ENCODE measurements at regions not wholly inside any gene's neighbourhood (a gene's known extent, or its start where the extent isn't known, plus 50 kb on each side); places are given as distances from the start of the nearest gene placed in this dataset.

DNA sequence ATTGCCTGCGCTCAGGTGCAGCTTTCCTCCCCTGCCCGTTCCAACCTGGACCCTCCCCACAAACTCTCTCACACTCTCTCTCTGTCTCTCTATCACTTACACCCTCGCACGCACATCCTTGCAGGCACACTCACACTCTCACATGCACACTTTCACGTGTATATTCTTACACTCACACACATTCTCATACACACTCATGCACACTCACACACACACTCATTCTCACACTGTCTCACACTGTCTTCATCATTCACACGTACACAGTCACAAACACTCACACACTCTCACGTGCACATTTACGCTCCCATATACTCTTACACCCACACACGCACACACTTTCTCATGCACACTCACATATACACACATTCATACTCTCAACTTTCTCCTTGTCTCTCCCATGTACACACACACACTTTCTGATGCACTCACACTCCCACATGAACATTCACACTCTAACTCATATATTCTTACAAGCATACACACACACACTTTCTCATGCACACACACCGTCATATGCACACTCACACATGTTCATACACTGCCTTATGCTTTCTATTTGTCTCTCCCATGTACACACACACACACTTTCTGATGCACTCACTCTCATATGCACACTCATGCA, 229.3 kb downstream of the SNX18 start:
- no peak for TF ChIP-seq CTCF (IDR thresholded peaks at IDR 0.05)
- 98% methylated on average over 10 of the region's 10 CpGs for WGBS (ENCODE audit: insufficient coverage)
- H3K4me1 Mint-ChIP-seq: peaks cover 19 to 38% of the 10 kb centered on the region in 2 donors
- H3K9me3 Mint-ChIP-seq: no peaks in the 10 kb centered on the region
- H3K9me3 ChIP-seq (ENCODE audit: control insufficient read depth, insufficient read depth, low read length): peaks cover 4% of the 10 kb centered on the region
- H3K4me3 Mint-ChIP-seq: no peak overlapping the region
- peaks cover 25% of the 10 kb centered on the region for H3K4me1 ChIP-seq (ENCODE audit: control insufficient read depth, insufficient read depth, low read length)
- H3K27me3 ChIP-seq (ENCODE audit: control insufficient read depth, insufficient read depth, low read length): no peaks in the 10 kb centered on the region
- H3K27me3 Mint-ChIP-seq (ENCODE audit: low read depth in 2 of 2): no peaks in the 10 kb centered on the region
- no peak overlapping the region for H3K27ac ChIP-seq (ENCODE audit: low read length)
- H3K36me3 ChIP-seq (ENCODE audit: control insufficient read depth, insufficient read depth, low read length): no peaks in the 10 kb centered on the region
- H3K36me3 Mint-ChIP-seq: no peaks in the 10 kb centered on the region
- no peak overlapping the region for H3K4me3 ChIP-seq (ENCODE audit: low read length)
- no peak overlapping the region for H3K27ac Mint-ChIP-seq
- DNase-seq (no peak), ATAC-seq (no peak)
- intact Hi-C loops (cut with micrococcal nuclease): no loop called here

DNA sequence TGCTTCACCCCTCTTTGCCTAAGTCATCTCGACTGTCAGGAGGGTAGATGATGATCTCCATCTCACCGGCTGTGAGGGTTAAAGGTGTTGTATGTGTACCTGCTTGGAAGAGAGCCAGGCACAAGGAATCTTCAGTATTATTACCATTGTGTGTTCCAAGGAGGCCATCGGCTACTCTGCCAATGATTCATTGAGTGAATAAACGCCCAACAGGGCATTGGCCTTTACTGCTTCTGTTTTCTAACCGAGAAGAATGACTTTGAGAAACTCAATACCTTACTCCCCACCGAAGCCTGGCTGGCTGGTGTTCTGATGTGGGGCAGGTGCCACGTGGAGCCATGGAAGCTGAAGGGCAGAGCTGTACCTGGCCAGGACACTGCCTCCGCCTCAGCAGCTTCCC, 228.8 kb downstream of the SNX18 start:
- peaks cover 19 to 36% of the 10 kb centered on the region in 2 donors for H3K4me1 Mint-ChIP-seq
- H3K27me3 Mint-ChIP-seq (ENCODE audit: low read depth in 2 of 2): no peaks in the 10 kb centered on the region
- Histone ChIP-seq H3K9me3 (ENCODE audit: control insufficient read depth, insufficient read depth, low read length) (peaks cover 2% of the 10 kb centered on the region), H3K27me3 (ENCODE audit: control insufficient read depth, insufficient read depth, low read length) (no peaks in the 10 kb centered on the region), H3K4me3 (ENCODE audit: low read length) (no peak overlapping the region), H3K27ac (ENCODE audit: low read length) (no peak overlapping the region), H3K4me1 (ENCODE audit: control insufficient read depth, insufficient read depth, low read length) (peaks cover 25% of the 10 kb centered on the region), H3K36me3 (ENCODE audit: control insufficient read depth, insufficient read depth, low read length) (no peaks in the 10 kb centered on the region)
- no peaks in the 10 kb centered on the region for H3K9me3 Mint-ChIP-seq
- WGBS (ENCODE audit: insufficient coverage): 94% methylated on average over 8 of the region's 8 CpGs
- ATAC-seq: no peak
- intact Hi-C loops (cut with micrococcal nuclease): no loop called here
- no peak overlapping the region for H3K4me3 Mint-ChIP-seq
- no peak overlapping the region for H3K27ac Mint-ChIP-seq
- no peak for DNase-seq
- H3K36me3 Mint-ChIP-seq: no peaks in the 10 kb centered on the region
- TF ChIP-seq CTCF (IDR thresholded peaks at IDR 0.05): no peak

GRCh38 chr5:54745599-54745998, 228.0 kb downstream of the SNX18 start:
- Histone ChIP-seq H3K27ac (ENCODE audit: low read length) (no peak overlapping the region), H3K4me1 (ENCODE audit: control insufficient read depth, insufficient read depth, low read length) (peaks cover 25% of the 10 kb centered on the region), H3K36me3 (ENCODE audit: control insufficient read depth, insufficient read depth, low read length) (no peaks in the 10 kb centered on the region), H3K4me3 (ENCODE audit: low read length) (no peak overlapping the region), H3K27me3 (ENCODE audit: control insufficient read depth, insufficient read depth, low read length) (no peaks in the 10 kb centered on the region), H3K9me3 (ENCODE audit: control insufficient read depth, insufficient read depth, low read length) (no peaks in the 10 kb centered on the region)
- intact Hi-C loops (cut with micrococcal nuclease): loop anchor here (2.0 kb wide), 1 partner anchor 227 kb away; no protein-coding TSS in a partner anchor
- Mint-ChIP-seq H3K36me3 (no peaks in the 10 kb centered on the region), H3K27me3 (ENCODE audit: low read depth in 2 of 2) (no peaks in the 10 kb centered on the region), H3K27ac (peak overlapping the region in 1 of 2 donors; percentile 84), H3K4me1 (peaks cover 27 to 39% of the 10 kb centered on the region in 2 donors), H3K4me3 (no peak overlapping the region), H3K9me3 (no peaks in the 10 kb centered on the region)
- no peak for DNase-seq
- 70% methylated on average over 5 of the region's 5 CpGs for WGBS (ENCODE audit: insufficient coverage)
- ATAC-seq: no peak
- TF ChIP-seq CTCF (IDR thresholded peaks at IDR 0.05): no peak
